Caco-2 (cell line): ENCODE measurements at regions not wholly inside any gene's neighbourhood (a gene's known extent, or its start where the extent isn't known, plus 50 kb on each side); places are given as distances from the start of the nearest gene placed in this dataset.
"Not testable (repeated sequence)": the region's sequence is repeated elsewhere in the genome, so short reads cannot be mapped to it uniquely, and the experiment has no call there.

Experiments used
- BruUV-seq: library from RNA; stranded (reverse); fragments of 400-500 nt; replicated peaks from 2 replicates; lab custom pipeline; 2021; lab: Mats Ljungman, UMichigan
- CTCF ChIA-PET: fragments of 300-600 bp; sonication (Branson Sonifier 250); formaldehyde crosslinking; loops from one replicate; lab custom pipeline; 2022; ENCODE audit warnings: antibody characterized with exemption; lab: Charles Lee
- POLR2A ChIA-PET: fragments of 300-600 bp; sonication (Branson Sonifier 250); formaldehyde crosslinking; loops from one replicate; lab custom pipeline; 2022; ENCODE audit warnings: antibody characterized with exemption; lab: Charles Lee
- DNase-seq, 2 experiments: peaks; one replicate each; pipeline versions ENCODE4 v3.0.0 to v3.0.0-alpha.2; 2020 to 2022
- H3K27me3 ChIP-seq: replicated peaks from 2 replicates; pipeline ENCODE4 v1.6.0; 2011; ENCODE audit warnings: low read length; ENCODE audit not compliant: control insufficient read depth, insufficient read depth
- H3K36me3 ChIP-seq: 2 replicates; pipeline ENCODE4 v1.5.1; 2011; ENCODE audit warnings: low read length; ENCODE audit not compliant: control insufficient read depth, insufficient read depth
- H3K4me1 ChIP-seq: fragments of 250-450 bp; sonication (Bioruptor Pico); 2 replicates; pipeline ENCODE4 v1.5.1; 2020; ENCODE audit warnings: mild to moderate bottlenecking
- H3K4me3 ChIP-seq: 2 replicates; pipeline ENCODE4 v1.5.1; 2011; ENCODE audit warnings: low read depth, mild to moderate bottlenecking, control low read depth, low read length
- H3K9me3 ChIP-seq: fragments of 250-450 bp; sonication (Bioruptor Pico); 2 replicates; pipeline ENCODE4 v1.5.1; 2020; ENCODE audit warnings: mild to moderate bottlenecking, moderate library complexity
- H3K27ac Mint-ChIP-seq: one replicate; pipeline ENCODE4 v1.8.0; 2022; ENCODE audit warnings: mixed read lengths; ENCODE audit not compliant: unreplicated experiment
- H3K27me3 Mint-ChIP-seq: one replicate; pipeline ENCODE4 v1.8.0; 2022; ENCODE audit warnings: mixed read lengths; ENCODE audit not compliant: insufficient read depth, unreplicated experiment
- H3K36me3 Mint-ChIP-seq: one replicate; pipeline ENCODE4 v1.8.0; 2022; ENCODE audit warnings: mild to moderate bottlenecking, mixed read lengths; ENCODE audit not compliant: insufficient read depth, unreplicated experiment
- H3K4me1 Mint-ChIP-seq: one replicate; pipeline ENCODE4 v1.8.0; 2022; ENCODE audit warnings: low read depth, mixed read lengths; ENCODE audit not compliant: unreplicated experiment
- H3K4me3 Mint-ChIP-seq: one replicate; pipeline ENCODE4 v1.8.0; 2022; ENCODE audit warnings: mild to moderate bottlenecking, moderate library complexity, mixed read lengths; ENCODE audit not compliant: unreplicated experiment
- H3K9me3 Mint-ChIP-seq: one replicate; pipeline ENCODE4 v1.8.0; 2022; ENCODE audit warnings: mixed read lengths; ENCODE audit not compliant: unreplicated experiment
- intact Hi-C: fragments of 100-400 bp; cut with micrococcal nuclease; formaldehyde crosslinking; loops from one replicate; pipeline ENCODE4 v1.10.0; 2022; ENCODE audit not compliant: unreplicated experiment
- TF ChIP-seq, protein P1 (sequence below), 2 experiments: fragments of 200-600 bp in 1 of 2; IDR thresholded peaks; 1 replicate in 1 of 2; 2 replicates in 1 of 2; pipeline versions ENCODE4 v1.5.1 to v1.8.0; 2011 to 2022; ENCODE audit warnings: antibody characterized with exemption in 1 of 2, control low read depth in 1 of 2, inconsistent platforms in 1 of 2, low read depth in 1 of 2, low read length in 1 of 2, mild to moderate bottlenecking in 1 of 2, moderate library complexity in 1 of 2; ENCODE audit not compliant: insufficient read depth in 1 of 2, severe bottlenecking in 1 of 2, unreplicated experiment in 1 of 2

DNA sequence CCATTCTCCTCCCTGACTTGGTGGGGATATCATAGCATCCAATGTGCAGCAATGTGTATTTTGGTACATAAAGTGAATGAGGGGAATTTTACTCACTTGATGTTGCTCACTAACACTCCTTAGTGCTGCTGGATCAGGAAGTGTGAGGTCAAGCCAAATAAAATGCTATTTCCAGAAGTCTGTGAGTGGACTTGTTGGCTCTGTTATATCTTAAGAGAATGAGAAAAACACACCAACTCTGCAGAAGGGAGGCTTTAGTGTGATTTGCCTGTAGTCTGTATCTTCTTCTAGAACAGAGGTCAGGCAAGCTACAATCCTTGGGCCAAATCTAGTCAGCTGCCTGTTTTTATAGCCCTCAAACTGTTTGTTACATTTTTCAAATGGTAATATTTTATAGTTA, 154.3 kb downstream of the POLR1F start:
- H3K4me3 ChIP-seq: no peak overlapping the region
- Mint-ChIP-seq H3K27ac (no peak overlapping the region), H3K4me1 (no peaks in the 10 kb centered on the region), H3K27me3 (peaks cover 4% of the 10 kb centered on the region), H3K36me3 (no peaks in the 10 kb centered on the region), H3K4me3 (no peak overlapping the region), H3K9me3 (no peaks in the 10 kb centered on the region)
- DNase-seq: no peak
- no peaks in the 10 kb centered on the region for H3K36me3 ChIP-seq
- no peaks in the 10 kb centered on the region for H3K4me1 ChIP-seq
- intact Hi-C loops: no loop called here
- TF ChIP-seq, protein P1, sequence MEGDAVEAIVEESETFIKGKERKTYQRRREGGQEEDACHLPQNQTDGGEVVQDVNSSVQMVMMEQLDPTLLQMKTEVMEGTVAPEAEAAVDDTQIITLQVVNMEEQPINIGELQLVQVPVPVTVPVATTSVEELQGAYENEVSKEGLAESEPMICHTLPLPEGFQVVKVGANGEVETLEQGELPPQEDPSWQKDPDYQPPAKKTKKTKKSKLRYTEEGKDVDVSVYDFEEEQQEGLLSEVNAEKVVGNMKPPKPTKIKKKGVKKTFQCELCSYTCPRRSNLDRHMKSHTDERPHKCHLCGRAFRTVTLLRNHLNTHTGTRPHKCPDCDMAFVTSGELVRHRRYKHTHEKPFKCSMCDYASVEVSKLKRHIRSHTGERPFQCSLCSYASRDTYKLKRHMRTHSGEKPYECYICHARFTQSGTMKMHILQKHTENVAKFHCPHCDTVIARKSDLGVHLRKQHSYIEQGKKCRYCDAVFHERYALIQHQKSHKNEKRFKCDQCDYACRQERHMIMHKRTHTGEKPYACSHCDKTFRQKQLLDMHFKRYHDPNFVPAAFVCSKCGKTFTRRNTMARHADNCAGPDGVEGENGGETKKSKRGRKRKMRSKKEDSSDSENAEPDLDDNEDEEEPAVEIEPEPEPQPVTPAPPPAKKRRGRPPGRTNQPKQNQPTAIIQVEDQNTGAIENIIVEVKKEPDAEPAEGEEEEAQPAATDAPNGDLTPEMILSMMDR (IDR thresholded peaks at IDR 0.05; ENCODE audit: insufficient read depth in 1 of 2, low read depth in 1 of 2, low read length in 1 of 2, severe bottlenecking in 1 of 2, unreplicated experiment in 1 of 2): no peak
- no peaks in the 10 kb centered on the region for H3K9me3 ChIP-seq
- no TSS peak for BruUV-seq
- H3K27me3 ChIP-seq: no peaks in the 10 kb centered on the region
- ChIA-PET CTCF (no interaction called here), POLR2A (no interaction called here)

DNA sequence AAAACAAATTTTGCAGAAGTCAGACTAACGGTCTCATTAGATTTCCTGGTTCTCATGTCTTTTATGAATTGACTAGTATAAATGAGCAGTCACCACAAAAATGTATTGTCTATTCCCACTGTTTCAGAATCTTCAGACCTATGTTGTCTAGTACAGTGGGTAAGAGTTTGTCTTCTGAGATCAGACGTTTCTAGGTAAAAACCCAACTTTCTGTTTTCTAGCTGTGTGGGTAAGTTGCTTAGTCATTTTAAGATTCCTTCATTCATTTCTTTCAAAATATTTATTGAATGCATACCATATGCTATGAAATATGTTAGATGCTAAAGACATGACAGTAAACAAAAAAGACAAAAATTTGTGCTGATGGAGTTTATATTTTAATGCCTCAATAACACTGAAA, 156.3 kb downstream of the POLR1F start:
- Mint-ChIP-seq H3K9me3 (no peaks in the 10 kb centered on the region), H3K27ac (no peak overlapping the region), H3K27me3 (peaks cover 4% of the 10 kb centered on the region), H3K36me3 (no peaks in the 10 kb centered on the region), H3K4me3 (no peak overlapping the region), H3K4me1 (no peaks in the 10 kb centered on the region)
- H3K4me1 ChIP-seq: no peaks in the 10 kb centered on the region
- H3K4me3 ChIP-seq: no peak overlapping the region
- BruUV-seq: no TSS peak
- ChIA-PET POLR2A (no interaction called here), CTCF (no interaction called here)
- DNase-seq: no peak
- H3K9me3 ChIP-seq: no peaks in the 10 kb centered on the region
- intact Hi-C loops: no loop called here
- TF ChIP-seq, protein P1 (IDR thresholded peaks at IDR 0.05; ENCODE audit: insufficient read depth in 1 of 2, low read depth in 1 of 2, low read length in 1 of 2, severe bottlenecking in 1 of 2, unreplicated experiment in 1 of 2): no peak
- no peaks in the 10 kb centered on the region for H3K27me3 ChIP-seq
- H3K36me3 ChIP-seq: no peaks in the 10 kb centered on the region

DNA sequence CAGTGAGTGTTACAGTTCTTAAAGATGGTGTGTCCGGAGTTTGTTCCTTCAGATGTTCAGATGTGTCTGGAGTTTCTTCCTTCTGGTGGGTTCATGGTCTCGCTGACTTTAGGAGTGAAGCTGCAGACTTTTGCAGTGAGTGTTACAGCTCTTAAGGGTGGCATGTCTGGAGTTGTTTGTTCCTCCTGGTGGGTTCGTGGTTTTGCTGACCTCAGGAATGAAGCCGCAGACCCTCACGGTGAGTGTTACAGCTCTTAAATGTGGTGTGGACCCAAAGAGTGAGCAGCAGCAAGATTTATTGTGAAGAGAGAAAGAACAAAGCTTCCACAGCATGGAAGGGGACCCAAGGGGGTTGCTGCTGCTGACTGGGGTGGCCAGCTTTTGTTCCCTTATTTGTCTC, 159.6 kb downstream of the POLR1F start:
- POLR2A ChIA-PET, H3K4me3 ChIP-seq, BruUV-seq, H3K36me3 ChIP-seq, H3K4me1 ChIP-seq, H3K4me1 Mint-ChIP-seq, H3K27ac Mint-ChIP-seq, H3K36me3 Mint-ChIP-seq, H3K27me3 ChIP-seq, DNase-seq, H3K4me3 Mint-ChIP-seq, CTCF ChIA-PET, H3K27me3 Mint-ChIP-seq, H3K9me3 ChIP-seq, intact Hi-C loops, H3K9me3 Mint-ChIP-seq: not testable (repeated sequence)

DNA sequence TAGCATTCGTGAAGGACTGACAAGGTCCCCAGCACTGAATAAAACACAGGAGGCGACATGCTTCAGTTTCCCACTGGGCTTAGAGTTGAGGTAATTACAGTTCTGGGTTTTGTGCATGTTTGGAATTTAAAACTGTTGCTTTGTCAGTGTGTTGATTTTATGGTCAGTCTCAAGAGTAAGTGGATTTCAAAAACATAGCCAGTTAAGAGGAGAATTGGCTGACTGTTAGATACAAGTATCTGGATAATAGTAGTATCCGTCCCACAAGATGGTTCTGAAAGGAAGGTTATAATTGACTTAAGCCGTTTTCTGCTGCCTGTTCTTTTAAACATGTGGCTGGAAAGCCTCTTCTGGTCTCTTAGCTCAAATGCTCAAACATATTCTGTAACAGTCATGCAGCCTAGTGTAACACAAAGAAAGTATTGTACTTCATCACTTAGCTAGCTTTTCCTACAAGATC, 170.9 kb downstream of the POLR1F start:
- ChIA-PET CTCF (no interaction called here), POLR2A (no interaction called here)
- Mint-ChIP-seq H3K36me3 (no peaks in the 10 kb centered on the region), H3K27me3 (peaks cover 5% of the 10 kb centered on the region), H3K4me3 (no peak overlapping the region), H3K27ac (no peak overlapping the region), H3K9me3 (no peaks in the 10 kb centered on the region), H3K4me1 (no peaks in the 10 kb centered on the region)
- Histone ChIP-seq H3K27me3 (no peaks in the 10 kb centered on the region), H3K9me3 (no peaks in the 10 kb centered on the region), H3K4me3 (no peak overlapping the region), H3K4me1 (no peaks in the 10 kb centered on the region), H3K36me3 (no peaks in the 10 kb centered on the region)
- BruUV-seq: no TSS peak
- no peak for DNase-seq
- TF ChIP-seq, protein P1 (IDR thresholded peaks at IDR 0.05; ENCODE audit: insufficient read depth in 1 of 2, low read depth in 1 of 2, low read length in 1 of 2, severe bottlenecking in 1 of 2, unreplicated experiment in 1 of 2): no peak
- intact Hi-C loops: no loop called here
